Keratinocyte (primary cell): ENCODE measurements at regions not wholly inside any gene's neighbourhood (a gene's known extent, or its start where the extent isn't known, plus 50 kb on each side); places are given as distances from the start of the nearest gene placed in this dataset.

ENCODE experiments used
- DNase-seq: peaks from one replicate; pipeline ENCODE4 v3.0.0-alpha.2; 2011; ENCODE audit warnings: low read depth, missing footprints, low spot score
- FAIRE-seq: peaks from 2 replicates; lab custom pipeline; 2011; peaks lifted over from hg19 to GRCh38; lab: Jason Lieb, UNC
- H2AFZ ChIP-seq: 2 replicates; pipeline ENCODE4 v1.6.0; 2012; ENCODE audit warnings: low read length, control low read depth, inconsistent platforms; ENCODE audit not compliant: control insufficient read depth
- H3K27ac ChIP-seq: 2 replicates; pipeline ENCODE4 v1.5.1; 2011; ENCODE audit warnings: low read length; ENCODE audit not compliant: control insufficient read depth, insufficient read depth
- H3K27me3 ChIP-seq: 3 replicates; pipeline ENCODE4 v1.6.0; 2011; ENCODE audit warnings: low read length; ENCODE audit not compliant: control insufficient read depth, insufficient read depth; ENCODE audit errors: extremely low read depth
- H3K36me3 ChIP-seq, 2 experiments: 2 replicates in 1 of 2; 3 replicates in 1 of 2; pipeline ENCODE4 v1.5.1; 2011; ENCODE audit warnings: low read length in 2 of 2, mild to moderate bottlenecking in 1 of 2; ENCODE audit not compliant: control insufficient read depth in 2 of 2, insufficient read depth in 2 of 2; ENCODE audit errors: extremely low read depth in 1 of 2
- H3K4me1 ChIP-seq: 3 replicates; pipeline ENCODE4 v1.5.1; 2011; ENCODE audit warnings: low read length; ENCODE audit not compliant: control insufficient read depth, insufficient read depth; ENCODE audit errors: extremely low read depth
- H3K4me2 ChIP-seq: 3 replicates; pipeline ENCODE4 v1.6.0; 2011; ENCODE audit warnings: low read depth, low read length; ENCODE audit not compliant: control insufficient read depth, insufficient read depth; ENCODE audit errors: extremely low read depth
- H3K4me3 ChIP-seq, 3 experiments: fragments of 200-600 bp in 1 of 3; sonication (generic) in 1 of 3; 2 replicates in 2 of 3; 3 replicates in 1 of 3; pipeline ENCODE4 v1.5.1; 2011 to 2016; ENCODE audit warnings: low read length in 3 of 3, mild to moderate bottlenecking in 3 of 3, control low read depth in 2 of 3, inconsistent platforms in 1 of 3, low read depth in 1 of 3, mixed read lengths in 1 of 3, mixed run types in 1 of 3, moderate library complexity in 1 of 3; ENCODE audit not compliant: control insufficient read depth in 2 of 3, insufficient read depth in 2 of 3; ENCODE audit errors: extremely low read depth in 1 of 3
- H3K79me2 ChIP-seq: 2 replicates; pipeline ENCODE4 v1.6.0; 2012; ENCODE audit warnings: low read length; ENCODE audit not compliant: control insufficient read depth, insufficient read depth
- H3K9ac ChIP-seq: 3 replicates; pipeline ENCODE4 v1.6.0; 2011; ENCODE audit warnings: low read length; ENCODE audit not compliant: control insufficient read depth, insufficient read depth; ENCODE audit errors: extremely low read depth
- H3K9me1 ChIP-seq: 3 replicates; pipeline ENCODE4 v1.6.0; 2011; ENCODE audit warnings: low read length; ENCODE audit not compliant: control insufficient read depth, insufficient read depth; ENCODE audit errors: extremely low read depth
- H3K9me3 ChIP-seq: 2 replicates; pipeline ENCODE4 v1.5.1; 2012; ENCODE audit warnings: low read depth, low read length; ENCODE audit not compliant: control insufficient read depth
- H4K20me1 ChIP-seq: 3 replicates; pipeline ENCODE4 v1.6.0; 2011; ENCODE audit warnings: low read length; ENCODE audit not compliant: control insufficient read depth, insufficient read depth; ENCODE audit errors: extremely low read depth
- EZH2 ChIP-seq: IDR thresholded peaks from one replicate; pipeline ENCODE4 v1.6.1; 2012; ENCODE audit warnings: inconsistent platforms, mild to moderate bottlenecking, low read length, moderate library complexity
- dilution Hi-C: fragments of 300-500 bp; cut with MboI; formaldehyde crosslinking; loops from one replicate; pipeline ENCODE4 v1.7.0; 2020; ENCODE audit warnings: low sequenced_read_pairs; ENCODE audit not compliant: extremely low pct_ligation_motif_present
- TF ChIP-seq, protein P1 (sequence below), 3 experiments: IDR thresholded peaks in 1 of 3; conservative IDR thresholded peaks in 1 of 3; optimal IDR thresholded peaks in 1 of 3; 2 replicates in 2 of 3; 3 replicates in 1 of 3; pipeline versions ENCODE3 to v1.5.1; 2011; ENCODE audit warnings: low read length in 3 of 3, mild to moderate bottlenecking in 3 of 3, moderate library complexity in 2 of 3, control low read depth in 1 of 3, inconsistent platforms in 1 of 3; ENCODE audit not compliant: insufficient read depth in 2 of 3; ENCODE audit errors: extremely low read depth in 1 of 3

DNA sequence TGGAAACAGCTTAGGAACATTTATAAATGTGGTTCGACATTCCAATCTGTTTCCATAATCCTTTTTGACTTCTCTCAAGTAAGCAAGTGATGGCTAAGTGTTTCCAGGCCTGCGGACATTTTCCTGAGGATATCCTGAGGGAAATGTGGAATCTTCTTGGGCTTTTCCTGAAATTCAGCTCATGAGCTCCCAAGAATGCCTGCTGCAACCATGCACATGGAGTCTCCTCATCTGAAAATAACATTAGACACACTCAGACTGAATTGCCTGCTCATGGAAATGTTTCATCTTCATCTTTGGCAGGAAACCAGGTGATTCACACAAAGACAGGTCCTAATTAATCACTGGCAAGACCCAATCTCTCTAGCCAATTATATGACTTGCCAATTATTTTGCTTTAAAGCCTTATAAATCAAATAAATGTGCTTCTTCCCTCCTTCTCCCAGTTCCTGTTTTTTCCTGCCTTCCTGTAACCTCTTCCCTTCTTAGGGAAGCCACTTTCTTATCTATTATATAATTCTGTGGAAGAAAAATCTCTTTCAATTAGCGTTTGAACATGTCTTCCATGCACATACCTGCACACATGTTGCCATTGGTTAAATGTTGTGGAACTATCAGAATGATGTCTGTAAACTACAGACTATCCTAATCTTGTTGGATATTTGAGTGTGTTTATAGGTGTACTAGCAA is 104.6 kb upstream of the MXRA5 start:
- no peaks in the 10 kb centered on the region for H4K20me1 ChIP-seq
- FAIRE-seq = peak; percentile 89
- no peak overlapping the region for H3K27ac ChIP-seq

DNA sequence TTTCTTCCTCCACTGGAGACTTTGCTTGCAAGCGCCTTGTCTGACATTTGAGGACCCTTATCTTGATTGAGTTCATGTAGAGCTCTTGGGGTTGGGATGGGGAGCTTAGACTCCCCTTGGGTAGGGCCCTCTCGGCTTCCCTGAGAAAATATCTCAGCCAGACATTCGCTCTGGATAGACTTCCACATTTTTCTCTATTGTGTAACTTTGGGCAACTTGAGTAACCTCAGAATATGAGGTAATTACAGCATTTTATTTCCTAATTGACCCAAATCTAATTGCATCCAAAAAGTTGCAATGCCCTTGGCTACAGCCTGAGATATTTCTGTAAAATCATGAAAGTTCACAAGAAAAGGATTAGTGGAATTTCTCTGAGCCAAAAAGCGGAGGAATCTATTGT is 102.8 kb upstream of the MXRA5 start:
- Histone ChIP-seq H3K4me1 (no peaks in the 10 kb centered on the region), H3K9ac (no peak overlapping the region), H3K4me3 (no peak overlapping the region), H4K20me1 (no peaks in the 10 kb centered on the region), H3K27ac (no peak overlapping the region), H2AFZ (no peak overlapping the region), H3K36me3 (no peaks in the 10 kb centered on the region), H3K27me3 (no peaks in the 10 kb centered on the region), H3K9me1 (no peaks in the 10 kb centered on the region), H3K79me2 (no peaks in the 10 kb centered on the region), H3K4me2 (no peak overlapping the region), H3K9me3 (no peaks in the 10 kb centered on the region)
- no peak for FAIRE-seq
- no peak for DNase-seq
- TF ChIP-seq, protein P1, sequence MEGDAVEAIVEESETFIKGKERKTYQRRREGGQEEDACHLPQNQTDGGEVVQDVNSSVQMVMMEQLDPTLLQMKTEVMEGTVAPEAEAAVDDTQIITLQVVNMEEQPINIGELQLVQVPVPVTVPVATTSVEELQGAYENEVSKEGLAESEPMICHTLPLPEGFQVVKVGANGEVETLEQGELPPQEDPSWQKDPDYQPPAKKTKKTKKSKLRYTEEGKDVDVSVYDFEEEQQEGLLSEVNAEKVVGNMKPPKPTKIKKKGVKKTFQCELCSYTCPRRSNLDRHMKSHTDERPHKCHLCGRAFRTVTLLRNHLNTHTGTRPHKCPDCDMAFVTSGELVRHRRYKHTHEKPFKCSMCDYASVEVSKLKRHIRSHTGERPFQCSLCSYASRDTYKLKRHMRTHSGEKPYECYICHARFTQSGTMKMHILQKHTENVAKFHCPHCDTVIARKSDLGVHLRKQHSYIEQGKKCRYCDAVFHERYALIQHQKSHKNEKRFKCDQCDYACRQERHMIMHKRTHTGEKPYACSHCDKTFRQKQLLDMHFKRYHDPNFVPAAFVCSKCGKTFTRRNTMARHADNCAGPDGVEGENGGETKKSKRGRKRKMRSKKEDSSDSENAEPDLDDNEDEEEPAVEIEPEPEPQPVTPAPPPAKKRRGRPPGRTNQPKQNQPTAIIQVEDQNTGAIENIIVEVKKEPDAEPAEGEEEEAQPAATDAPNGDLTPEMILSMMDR (optimal IDR thresholded peaks at IDR 0.05 in 1 of 3, IDR thresholded peaks at IDR 0.05 in 1 of 3, conservative IDR thresholded peaks at IDR 0.05 in 1 of 3; ENCODE audit: extremely low read depth in 1 of 3, insufficient read depth in 2 of 3, low read length in 3 of 3) = no peak
- TF ChIP-seq EZH2 = no peak
- dilution Hi-C loops = no loop called here

More for the DNA sequence above, 104.6 kb upstream of the MXRA5 start:
- H2AFZ ChIP-seq = no peak overlapping the region
- DNase-seq = no peak
- H3K9me3 ChIP-seq = no peaks in the 10 kb centered on the region
- H3K9me1 ChIP-seq = no peaks in the 10 kb centered on the region
- no peak overlapping the region for H3K4me2 ChIP-seq
- no peaks in the 10 kb centered on the region for H3K79me2 ChIP-seq
- no peak overlapping the region for H3K4me3 ChIP-seq
- TF ChIP-seq, protein P1 (optimal IDR thresholded peaks at IDR 0.05 in 1 of 3, IDR thresholded peaks at IDR 0.05 in 1 of 3, conservative IDR thresholded peaks at IDR 0.05 in 1 of 3; ENCODE audit: extremely low read depth in 1 of 3, insufficient read depth in 2 of 3, low read length in 3 of 3) = no peak
- no peak for TF ChIP-seq EZH2
- no peaks in the 10 kb centered on the region for H3K36me3 ChIP-seq
- no peaks in the 10 kb centered on the region for H3K27me3 ChIP-seq
- no peak overlapping the region for H3K9ac ChIP-seq
- no peaks in the 10 kb centered on the region for H3K4me1 ChIP-seq
- dilution Hi-C loops = no loop called here
